ENCODE measurements at regions not wholly inside any gene's neighbourhood (a gene's known extent, or its start where the extent isn't known, plus 50 kb on each side); places are given as distances from the start of the nearest gene placed in this dataset.

DNA sequence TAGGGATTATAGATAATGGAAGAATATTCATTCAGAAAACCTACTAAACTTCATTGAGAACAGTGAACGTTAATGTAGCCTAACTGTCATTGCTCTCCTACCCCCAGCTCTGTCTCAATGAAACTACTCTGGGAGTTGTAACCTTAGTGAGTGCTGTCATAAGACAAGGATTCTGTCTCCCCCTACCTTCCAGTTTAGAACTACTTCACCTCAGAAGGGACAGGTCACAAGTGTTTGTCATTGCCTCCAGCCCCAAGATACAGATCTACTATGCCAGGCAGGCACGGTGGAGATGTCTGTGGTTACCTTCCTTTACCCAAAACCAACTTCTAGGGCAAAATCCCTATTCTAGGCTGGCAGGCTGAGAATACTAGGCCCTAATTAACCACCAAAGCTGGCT lies 833.1 kb upstream of the SEL1L start:
- DNase-seq (ENCODE audit: low spot score) (peak; percentile 56), ATAC-seq (no peak)
- H4K20me1 ChIP-seq (replicated peaks; ENCODE audit: insufficient read depth) = no peaks in the 10 kb centered on the region
- H3K27ac ChIP-seq (ENCODE audit: low read depth) = no peak overlapping the region
- H3K4me2 ChIP-seq = no peak overlapping the region
- H3K27ac Mint-ChIP-seq = no peak overlapping the region
- H3K4me1 Mint-ChIP-seq = no peaks in the 10 kb centered on the region
- H3K4me3 ChIP-seq = no peak overlapping the region
- H2AFZ ChIP-seq = no peak overlapping the region
- H3K36me3 Mint-ChIP-seq (ENCODE audit: low read depth) = peaks cover 15% of the 10 kb centered on the region
- TF ChIP-seq ZNF114 (CRISPR knock-in tag; IDR thresholded peaks at IDR 0.05) (no peak), CREB1 (CRISPR knock-in tag; IDR thresholded peaks at IDR 0.05; ENCODE audit: low read depth) (no peak), STAT1 (IDR thresholded peaks at IDR 0.05; ENCODE audit: unreplicated experiment) (no peak), EZH2phosphoT487 (IDR thresholded peaks at IDR 0.05; ENCODE audit: unreplicated experiment) (no peak), NANOG (IDR thresholded peaks at IDR 0.05; ENCODE audit: borderline replicate concordance) (no peak)
- TF ChIP-seq, protein P1, sequence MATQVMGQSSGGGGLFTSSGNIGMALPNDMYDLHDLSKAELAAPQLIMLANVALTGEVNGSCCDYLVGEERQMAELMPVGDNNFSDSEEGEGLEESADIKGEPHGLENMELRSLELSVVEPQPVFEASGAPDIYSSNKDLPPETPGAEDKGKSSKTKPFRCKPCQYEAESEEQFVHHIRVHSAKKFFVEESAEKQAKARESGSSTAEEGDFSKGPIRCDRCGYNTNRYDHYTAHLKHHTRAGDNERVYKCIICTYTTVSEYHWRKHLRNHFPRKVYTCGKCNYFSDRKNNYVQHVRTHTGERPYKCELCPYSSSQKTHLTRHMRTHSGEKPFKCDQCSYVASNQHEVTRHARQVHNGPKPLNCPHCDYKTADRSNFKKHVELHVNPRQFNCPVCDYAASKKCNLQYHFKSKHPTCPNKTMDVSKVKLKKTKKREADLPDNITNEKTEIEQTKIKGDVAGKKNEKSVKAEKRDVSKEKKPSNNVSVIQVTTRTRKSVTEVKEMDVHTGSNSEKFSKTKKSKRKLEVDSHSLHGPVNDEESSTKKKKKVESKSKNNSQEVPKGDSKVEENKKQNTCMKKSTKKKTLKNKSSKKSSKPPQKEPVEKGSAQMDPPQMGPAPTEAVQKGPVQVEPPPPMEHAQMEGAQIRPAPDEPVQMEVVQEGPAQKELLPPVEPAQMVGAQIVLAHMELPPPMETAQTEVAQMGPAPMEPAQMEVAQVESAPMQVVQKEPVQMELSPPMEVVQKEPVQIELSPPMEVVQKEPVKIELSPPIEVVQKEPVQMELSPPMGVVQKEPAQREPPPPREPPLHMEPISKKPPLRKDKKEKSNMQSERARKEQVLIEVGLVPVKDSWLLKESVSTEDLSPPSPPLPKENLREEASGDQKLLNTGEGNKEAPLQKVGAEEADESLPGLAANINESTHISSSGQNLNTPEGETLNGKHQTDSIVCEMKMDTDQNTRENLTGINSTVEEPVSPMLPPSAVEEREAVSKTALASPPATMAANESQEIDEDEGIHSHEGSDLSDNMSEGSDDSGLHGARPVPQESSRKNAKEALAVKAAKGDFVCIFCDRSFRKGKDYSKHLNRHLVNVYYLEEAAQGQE (IDR thresholded peaks at IDR 0.05; ENCODE audit: unreplicated experiment) = no peak
- TF ChIP-seq, protein P2, sequence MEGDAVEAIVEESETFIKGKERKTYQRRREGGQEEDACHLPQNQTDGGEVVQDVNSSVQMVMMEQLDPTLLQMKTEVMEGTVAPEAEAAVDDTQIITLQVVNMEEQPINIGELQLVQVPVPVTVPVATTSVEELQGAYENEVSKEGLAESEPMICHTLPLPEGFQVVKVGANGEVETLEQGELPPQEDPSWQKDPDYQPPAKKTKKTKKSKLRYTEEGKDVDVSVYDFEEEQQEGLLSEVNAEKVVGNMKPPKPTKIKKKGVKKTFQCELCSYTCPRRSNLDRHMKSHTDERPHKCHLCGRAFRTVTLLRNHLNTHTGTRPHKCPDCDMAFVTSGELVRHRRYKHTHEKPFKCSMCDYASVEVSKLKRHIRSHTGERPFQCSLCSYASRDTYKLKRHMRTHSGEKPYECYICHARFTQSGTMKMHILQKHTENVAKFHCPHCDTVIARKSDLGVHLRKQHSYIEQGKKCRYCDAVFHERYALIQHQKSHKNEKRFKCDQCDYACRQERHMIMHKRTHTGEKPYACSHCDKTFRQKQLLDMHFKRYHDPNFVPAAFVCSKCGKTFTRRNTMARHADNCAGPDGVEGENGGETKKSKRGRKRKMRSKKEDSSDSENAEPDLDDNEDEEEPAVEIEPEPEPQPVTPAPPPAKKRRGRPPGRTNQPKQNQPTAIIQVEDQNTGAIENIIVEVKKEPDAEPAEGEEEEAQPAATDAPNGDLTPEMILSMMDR (conservative IDR thresholded peaks at IDR 0.05; ENCODE audit: low read depth in 2 of 2) = peak; percentile 34 to 66
- TF ChIP-seq, protein P3, sequence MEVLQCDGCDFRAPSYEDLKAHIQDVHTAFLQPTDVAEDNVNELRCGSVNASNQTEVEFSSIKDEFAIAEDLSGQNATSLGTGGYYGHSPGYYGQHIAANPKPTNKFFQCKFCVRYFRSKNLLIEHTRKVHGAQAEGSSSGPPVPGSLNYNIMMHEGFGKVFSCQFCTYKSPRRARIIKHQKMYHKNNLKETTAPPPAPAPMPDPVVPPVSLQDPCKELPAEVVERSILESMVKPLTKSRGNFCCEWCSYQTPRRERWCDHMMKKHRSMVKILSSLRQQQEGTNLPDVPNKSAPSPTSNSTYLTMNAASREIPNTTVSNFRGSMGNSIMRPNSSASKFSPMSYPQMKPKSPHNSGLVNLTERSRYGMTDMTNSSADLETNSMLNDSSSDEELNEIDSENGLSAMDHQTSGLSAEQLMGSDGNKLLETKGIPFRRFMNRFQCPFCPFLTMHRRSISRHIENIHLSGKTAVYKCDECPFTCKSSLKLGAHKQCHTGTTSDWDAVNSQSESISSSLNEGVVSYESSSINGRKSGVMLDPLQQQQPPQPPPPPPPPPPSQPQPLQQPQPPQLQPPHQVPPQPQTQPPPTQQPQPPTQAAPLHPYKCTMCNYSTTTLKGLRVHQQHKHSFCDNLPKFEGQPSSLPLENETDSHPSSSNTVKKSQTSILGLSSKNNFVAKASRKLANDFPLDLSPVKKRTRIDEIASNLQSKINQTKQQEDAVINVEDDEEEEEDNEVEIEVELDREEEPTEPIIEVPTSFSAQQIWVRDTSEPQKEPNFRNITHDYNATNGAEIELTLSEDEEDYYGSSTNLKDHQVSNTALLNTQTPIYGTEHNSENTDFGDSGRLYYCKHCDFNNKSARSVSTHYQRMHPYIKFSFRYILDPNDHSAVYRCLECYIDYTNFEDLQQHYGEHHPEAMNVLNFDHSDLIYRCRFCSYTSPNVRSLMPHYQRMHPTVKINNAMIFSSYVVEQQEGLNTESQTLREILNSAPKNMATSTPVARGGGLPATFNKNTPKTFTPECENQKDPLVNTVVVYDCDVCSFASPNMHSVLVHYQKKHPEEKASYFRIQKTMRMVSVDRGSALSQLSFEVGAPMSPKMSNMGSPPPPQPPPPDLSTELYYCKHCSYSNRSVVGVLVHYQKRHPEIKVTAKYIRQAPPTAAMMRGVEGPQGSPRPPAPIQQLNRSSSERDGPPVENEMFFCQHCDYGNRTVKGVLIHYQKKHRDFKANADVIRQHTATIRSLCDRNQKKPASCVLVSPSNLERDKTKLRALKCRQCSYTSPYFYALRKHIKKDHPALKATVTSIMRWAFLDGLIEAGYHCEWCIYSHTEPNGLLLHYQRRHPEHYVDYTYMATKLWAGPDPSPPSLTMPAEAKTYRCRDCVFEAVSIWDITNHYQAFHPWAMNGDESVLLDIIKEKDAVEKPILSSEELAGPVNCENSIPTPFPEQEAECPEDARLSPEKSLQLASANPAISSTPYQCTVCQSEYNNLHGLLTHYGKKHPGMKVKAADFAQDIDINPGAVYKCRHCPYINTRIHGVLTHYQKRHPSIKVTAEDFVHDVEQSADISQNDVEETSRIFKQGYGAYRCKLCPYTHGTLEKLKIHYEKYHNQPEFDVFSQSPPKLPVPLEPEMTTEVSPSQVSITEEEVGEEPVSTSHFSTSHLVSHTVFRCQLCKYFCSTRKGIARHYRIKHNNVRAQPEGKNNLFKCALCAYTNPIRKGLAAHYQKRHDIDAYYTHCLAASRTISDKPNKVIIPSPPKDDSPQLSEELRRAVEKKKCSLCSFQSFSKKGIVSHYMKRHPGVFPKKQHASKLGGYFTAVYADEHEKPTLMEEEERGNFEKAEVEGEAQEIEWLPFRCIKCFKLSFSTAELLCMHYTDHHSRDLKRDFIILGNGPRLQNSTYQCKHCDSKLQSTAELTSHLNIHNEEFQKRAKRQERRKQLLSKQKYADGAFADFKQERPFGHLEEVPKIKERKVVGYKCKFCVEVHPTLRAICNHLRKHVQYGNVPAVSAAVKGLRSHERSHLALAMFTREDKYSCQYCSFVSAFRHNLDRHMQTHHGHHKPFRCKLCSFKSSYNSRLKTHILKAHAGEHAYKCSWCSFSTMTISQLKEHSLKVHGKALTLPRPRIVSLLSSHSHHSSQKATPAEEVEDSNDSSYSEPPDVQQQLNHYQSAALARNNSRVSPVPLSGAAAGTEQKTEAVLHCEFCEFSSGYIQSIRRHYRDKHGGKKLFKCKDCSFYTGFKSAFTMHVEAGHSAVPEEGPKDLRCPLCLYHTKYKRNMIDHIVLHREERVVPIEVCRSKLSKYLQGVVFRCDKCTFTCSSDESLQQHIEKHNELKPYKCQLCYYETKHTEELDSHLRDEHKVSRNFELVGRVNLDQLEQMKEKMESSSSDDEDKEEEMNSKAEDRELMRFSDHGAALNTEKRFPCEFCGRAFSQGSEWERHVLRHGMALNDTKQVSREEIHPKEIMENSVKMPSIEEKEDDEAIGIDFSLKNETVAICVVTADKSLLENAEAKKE (CRISPR knock-in tag; IDR thresholded peaks at IDR 0.05) = no peak
- H3K27me3 Mint-ChIP-seq (ENCODE audit: insufficient read depth, low read depth, poor library complexity) = peaks cover 2% of the 10 kb centered on the region
- no peaks in the 10 kb centered on the region for H3K36me3 ChIP-seq (ENCODE audit: insufficient read depth)
- no peaks in the 10 kb centered on the region for H3K79me2 ChIP-seq (replicated peaks; ENCODE audit: insufficient read depth)
- no peak overlapping the region for H3K4me3 Mint-ChIP-seq
- no peaks in the 10 kb centered on the region for H3K4me1 ChIP-seq (ENCODE audit: insufficient read depth)
- peaks cover 7% of the 10 kb centered on the region; the same call in 1 of the 2 replicates for H3K9me2 ChIP-seq (ENCODE audit: insufficient read depth)
- peaks cover 97% of the 10 kb centered on the region for H3K9me3 Mint-ChIP-seq
- H3F3A ChIP-seq (replicated peaks; ENCODE audit: low read depth) = no peaks in the 10 kb centered on the region
- no peaks in the 10 kb centered on the region for H3K27me3 ChIP-seq (ENCODE audit: insufficient read depth)

Measured in GM23338 (cell line).